NAMALWA (cell line): ENCODE measurements at regions not wholly inside any gene's neighbourhood (a gene's known extent, or its start where the extent isn't known, plus 50 kb on each side); places are given as distances from the start of the nearest gene placed in this dataset.

Experiments used
- DNase-seq: peaks from one replicate; pipeline ENCODE4 v3.0.0-alpha.2; 2015; ENCODE audit warnings: low spot score

DNA sequence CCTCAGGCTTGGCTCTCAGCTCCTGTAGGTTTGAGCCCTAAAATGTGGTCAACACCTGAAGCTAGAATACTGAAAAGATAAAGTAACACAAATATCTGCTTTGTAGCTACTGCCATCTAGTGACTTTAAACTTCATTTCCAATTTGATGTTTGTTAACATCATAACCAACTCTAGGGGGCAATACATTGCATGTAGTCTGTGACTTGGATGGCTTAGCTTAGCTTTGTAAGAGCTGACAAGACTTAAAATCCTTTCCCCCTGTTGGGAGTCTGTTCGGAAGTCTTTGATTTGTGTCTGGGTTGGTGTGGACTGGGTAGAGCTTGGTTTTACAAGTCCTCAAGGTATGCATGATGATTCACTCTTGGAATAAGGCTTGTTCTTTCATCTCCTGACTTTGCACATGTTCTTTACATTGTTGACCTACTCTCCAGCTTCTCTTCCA, 51.7 kb downstream of the SCN11A start:
- peak; percentile 82 for DNase-seq

DNA sequence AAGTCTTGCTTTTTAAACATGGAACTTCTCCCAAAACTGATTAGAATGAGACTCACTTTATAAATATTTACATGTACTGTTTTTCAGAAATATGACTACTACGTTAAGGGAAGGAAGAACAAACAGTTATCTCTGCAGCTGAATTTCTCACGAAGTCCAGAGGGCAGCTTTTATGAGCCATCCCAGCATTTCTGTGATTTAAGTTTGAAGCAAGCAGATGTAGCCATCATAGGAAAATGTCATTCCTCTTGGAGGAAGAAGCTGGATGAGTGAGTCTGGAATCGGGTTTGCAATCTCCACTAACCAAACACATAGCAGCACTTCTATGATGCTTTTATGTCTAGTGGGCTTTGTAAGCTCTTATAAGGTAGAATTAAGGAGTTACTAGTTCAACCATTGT, 53.7 kb downstream of the SCN11A start:
- DNase-seq, result no peak

DNA sequence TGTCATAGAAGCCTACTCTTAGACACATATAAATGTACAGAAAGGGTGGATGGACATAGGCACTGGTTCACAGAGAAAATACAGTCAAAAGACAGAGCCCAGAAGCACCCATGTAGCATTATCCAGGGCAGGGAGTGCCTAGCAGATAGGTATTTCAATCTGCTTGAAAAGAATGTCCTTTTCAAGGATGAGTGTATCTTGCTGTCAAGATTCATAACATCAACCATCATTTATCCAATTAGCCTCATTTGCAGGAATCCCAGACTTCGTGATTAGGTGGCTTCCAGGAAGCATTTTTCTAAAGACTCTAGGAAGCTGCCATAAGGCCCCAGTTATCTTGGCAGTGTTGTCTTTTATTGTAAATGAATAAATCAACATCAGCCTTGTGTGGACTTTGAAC, 55.6 kb downstream of the SCN11A start:
- DNase-seq, result no peak

DNA sequence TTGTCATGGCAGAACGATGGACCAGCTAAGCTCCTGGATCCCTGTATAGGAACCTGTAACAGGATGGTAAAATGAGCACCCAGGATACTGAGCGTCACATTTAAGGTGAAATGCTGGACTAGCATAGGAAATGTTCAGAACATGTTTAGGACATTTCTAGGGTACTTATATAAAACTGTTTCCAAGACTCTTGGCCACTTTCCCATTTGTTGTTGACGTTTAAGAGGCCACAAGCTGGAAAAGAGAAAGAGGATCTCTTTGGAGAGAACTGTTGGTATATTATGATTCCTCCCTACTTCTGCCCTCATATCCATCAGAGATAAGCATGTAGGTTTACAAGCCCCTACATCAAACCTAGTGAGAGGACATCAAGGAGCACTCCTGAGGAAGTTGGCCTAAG, 57.5 kb downstream of the SCN11A start:
- no peak for DNase-seq

DNA sequence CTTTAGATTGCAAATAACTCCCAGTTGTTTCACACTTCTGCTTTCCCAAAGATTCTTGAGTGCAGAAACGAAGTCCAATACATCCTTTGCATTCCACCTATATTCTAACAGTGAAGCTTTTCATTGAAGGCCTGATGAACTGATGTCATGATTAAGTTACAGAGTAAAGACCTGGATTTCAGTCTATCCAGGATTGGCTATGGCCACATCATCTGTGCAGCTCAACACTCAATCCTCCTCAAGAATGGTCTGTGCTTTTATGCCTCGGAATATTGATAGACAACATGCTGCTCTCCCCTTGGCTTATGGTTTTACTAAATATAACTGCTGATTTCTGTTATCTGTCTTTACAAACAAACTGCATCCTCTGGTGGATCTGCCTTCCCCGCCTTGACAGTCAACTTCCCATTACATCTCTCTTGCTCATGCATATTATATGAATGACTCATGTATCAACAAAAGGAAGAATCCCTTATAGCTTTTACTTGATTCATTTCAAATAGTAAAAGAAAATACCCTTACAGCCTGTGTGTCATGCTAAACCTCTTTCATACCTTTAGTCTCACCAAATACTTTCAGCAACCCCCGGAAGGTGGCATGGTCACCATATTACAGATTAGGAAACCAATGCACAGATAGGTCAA, 59.5 kb downstream of the SCN11A start:
- DNase-seq, result no peak

DNA sequence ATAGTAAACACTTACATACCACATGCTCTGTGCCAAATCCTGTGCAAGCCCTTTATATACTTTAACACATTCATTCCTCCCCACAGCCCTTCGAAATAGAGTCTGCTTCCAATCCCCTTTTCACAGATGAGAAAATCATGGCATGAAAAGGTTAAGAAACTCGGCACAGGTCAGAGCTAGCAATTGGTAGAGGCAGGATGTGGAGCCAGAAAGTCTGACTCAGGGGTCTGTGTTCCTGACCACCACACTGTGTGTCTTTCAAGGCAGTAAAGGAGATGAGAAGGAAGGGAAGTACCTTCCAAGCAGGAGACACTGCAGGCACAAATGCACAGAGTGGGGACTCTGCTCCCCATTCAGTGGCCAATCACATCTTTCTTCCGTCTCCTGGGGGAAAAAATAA, 61.1 kb downstream of the SCN11A start:
- no peak for DNase-seq

DNA sequence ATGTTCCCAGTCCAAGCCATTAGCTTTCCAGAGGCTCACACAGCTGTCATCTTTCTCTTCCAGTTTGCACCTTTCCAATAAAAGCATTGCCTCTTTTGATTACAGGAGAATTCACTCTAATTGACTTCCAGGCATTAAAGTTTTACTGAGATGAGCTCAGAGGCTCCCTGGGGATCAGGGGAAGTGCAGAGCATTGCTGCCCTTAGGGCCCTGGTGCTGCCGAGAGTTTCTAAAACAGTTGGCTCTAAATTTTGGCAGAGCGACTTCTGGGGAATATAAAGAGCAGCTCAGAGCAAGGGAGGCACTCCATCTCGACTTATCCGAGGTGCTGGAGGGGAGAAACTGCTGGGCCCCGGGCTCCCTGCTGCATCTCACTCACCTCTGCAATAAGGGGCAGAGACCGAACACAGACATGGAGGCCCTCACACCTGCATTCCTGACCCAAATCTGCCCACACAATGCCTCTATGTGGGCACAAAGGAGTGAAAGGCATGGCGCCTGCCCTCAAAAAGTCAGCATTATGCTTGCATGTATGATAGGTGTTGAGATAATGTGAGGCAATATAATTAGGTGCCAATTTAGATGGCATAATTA, 61.7 kb downstream of the SCN11A start:
- DNase-seq, result no peak

DNA sequence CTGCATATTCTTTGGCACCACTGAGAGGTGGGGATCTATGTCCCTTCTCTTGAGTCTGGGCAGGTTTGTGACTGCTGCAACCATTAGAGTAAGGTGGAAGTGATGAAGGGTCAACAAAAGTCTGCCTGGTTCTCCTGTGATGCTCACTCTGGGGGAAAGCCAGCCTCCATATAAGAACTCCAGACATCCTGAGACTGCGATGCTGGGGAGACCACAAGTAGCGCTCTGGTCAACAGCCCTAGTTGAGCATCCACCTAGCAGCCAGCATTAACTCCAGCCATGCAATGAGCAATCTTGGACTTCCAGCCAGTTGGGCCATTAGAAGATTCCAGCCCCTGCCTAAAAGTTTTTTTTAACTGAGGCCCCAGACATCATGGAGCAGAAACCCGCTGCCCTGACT, 62.8 kb downstream of the SCN11A start:
- no peak for DNase-seq

DNA sequence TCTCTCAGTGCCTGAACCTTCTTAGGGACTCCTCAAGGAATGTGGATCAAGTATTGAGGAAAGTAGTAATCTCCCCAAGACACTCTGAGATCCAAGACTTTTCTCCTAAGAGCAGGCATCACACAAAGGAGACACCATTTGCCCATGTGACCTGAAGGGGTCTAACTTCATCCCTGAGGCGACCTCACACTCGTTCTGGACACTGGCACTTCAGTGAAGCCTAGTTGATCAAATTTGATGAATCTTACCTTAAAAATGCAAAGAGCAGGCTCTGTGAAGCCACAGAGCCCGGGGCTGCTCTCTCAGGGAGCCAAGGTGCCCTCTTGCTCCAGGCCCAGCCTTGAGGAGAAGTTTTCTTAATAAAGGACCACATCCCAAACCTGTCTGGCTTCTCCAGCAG, 64.3 kb downstream of the SCN11A start:
- no peak for DNase-seq

DNA sequence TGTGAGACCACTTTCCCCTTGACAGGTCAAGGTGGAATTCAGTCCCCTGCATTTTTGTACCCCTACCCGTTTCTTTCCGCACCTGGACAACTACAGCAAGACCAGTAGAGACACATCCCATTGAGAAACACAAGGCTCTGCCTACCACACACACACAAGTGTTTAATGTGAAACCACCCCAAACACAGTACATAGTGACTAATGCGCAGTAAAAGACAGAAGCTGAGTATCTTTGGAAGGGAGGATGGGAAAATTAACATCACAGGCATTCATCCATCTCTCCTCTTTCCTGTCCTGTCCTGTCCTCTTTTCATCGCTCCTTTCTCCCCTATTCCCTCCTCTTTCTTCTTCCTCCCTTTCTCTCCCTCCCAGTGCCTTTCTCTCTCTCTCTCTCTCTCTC, 64.8 kb downstream of the SCN11A start:
- no peak for DNase-seq

DNA sequence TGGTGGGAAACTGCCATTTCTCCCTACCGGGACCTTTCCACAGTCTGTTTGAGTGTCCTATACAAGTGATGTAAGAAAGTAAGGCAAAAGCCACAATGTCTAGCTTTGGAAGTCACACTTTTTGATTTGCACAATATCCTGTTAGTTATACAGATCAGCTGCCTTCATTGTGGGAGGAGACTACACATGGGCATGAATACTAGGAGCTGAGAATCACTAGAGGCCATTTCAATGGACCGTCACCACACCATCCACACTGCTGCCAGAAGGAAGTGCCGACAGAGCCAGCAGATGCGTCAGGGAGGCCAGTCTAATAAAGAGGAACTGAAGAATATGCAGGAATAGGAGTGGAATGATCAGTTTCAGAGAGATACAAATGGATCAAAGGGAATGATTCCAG, 65.8 kb downstream of the SCN11A start:
- DNase-seq, result no peak

DNA sequence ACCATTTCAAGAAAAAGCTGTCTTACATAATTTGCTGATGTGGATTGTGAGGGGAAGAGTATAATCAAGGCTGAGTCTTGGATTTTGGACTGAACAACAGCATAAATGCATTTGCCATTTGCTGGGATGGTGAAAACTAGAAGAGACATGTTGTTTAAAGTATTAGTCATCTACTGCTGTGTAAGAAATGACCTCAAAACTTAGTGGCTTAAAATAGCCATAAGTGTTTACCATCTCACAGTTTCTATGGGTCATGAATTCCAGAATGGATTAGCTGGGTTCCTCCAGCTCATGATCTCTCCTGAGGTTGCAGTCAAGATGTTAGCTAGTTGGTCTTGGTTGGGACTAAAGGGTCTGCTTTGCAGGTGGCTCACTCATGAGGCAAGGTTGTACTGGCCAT, 66.2 kb downstream of the SCN11A start:
- no peak for DNase-seq

DNA sequence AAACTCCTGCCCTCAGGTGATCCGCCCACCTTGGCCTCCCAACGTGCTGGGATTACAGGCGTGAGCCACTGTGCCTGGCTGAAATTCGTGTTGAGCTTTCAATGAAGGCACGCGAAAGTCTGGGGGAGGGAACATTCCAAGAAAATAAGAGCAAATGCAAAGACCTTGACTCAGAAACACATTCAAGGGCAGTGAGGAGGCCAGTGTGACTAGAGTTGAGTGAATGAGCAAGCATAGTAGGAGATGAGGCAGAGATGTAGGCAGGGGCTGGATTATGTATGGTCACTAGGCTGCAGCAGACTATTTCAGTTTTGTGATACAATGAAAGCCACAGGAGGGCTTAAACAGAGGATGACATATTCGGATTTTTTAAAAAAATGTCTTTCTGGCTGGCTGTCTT, 67.0 kb downstream of the SCN11A start:
- no peak for DNase-seq

DNA sequence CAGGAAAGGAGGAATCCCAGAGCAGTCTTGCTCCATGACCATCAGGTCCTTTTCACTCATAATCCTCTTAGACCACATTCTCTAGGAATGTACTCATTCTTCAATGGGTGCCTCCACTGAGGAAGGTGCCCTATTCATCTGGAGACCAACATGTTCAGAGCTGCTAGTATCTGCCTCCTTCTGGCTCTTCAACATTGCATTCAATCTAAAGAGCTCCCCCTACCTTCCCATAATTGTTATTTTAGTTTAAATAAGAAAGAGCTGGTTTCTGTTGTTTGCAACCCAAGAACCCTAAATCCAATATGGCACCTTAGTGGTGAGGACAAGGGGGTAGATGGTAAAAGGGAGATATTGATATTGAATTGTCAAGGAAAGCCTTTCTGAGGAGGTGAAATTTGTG, 67.6 kb downstream of the SCN11A start:
- DNase-seq, result peak; percentile 5

DNA sequence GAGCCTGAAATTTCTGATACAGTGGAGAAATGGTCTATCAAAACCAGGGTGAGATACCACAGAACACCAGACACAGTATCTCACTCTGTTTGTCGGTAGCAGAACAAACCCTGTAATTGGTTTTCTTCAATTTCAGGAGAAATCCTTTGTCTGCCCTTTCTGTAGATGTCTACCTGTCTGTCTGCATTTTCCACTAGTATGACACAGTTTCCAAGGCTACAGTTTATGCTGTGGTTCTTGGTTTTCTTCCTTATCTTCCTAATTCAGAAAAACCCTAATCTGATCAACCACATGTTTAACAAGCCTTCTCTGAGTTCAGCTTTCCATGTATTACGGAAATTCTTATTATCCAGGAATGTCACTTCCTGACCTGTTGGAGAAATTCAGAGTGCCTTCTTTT, 70.8 kb downstream of the SCN11A start:
- DNase-seq, result no peak

DNA sequence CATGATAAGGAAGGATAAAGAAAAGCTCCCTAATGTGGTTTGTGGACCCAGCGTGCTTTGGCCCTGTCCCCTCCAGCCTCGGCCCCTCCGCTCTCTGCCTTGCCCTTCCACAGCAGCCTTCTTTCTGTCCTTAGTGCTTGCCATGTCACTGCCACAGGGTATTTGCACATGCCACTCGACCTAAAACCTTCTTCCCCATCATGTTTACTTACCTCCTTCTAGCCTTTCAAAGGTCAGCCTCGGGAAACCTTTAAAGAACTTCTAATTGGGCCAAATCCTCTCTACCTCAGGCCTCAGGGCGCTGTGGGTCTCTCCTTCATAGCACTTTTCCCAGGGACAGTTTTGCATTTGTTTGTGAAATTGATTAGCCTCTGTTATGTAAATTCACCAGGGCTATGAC, 73.0 kb downstream of the SCN11A start:
- DNase-seq, result no peak

DNA sequence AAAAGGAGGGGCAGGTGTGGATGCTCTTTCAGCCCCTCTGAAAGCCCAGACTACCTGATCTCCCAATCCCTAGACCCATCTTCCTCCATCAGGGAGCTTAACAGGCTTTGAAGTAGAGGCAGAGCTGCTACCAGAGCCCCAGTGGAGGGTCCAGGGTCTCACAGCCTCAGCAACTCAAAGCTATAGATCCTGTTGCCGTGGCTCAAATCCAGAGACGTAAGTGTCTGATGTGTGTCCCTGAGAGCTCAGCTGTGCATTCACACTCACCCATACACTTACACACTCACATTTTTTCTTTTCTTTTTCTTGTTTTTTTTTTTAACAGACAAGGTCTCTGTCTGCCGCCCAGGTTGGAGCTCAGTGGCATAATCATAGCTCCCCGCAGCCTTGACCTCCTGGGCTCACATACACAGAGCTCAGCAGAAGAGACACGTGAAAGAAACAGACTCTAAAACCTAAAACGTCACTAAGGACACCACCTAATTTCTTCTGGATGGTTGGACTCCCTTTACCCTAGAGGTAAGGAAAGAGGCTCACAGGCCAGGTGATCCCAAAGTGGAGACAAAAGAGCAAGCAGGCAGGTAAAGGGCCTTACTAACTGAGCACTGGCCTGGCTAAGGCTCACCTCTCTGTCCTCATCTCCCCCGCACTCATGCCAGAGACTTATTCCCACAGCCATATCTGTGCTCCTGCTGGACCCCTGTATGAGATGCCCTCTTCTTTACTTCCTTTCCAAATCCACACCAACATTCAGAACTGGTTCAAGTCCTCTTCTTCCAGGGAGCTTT, 80.7 kb downstream of the SCN11A start:
- no peak for DNase-seq

DNA sequence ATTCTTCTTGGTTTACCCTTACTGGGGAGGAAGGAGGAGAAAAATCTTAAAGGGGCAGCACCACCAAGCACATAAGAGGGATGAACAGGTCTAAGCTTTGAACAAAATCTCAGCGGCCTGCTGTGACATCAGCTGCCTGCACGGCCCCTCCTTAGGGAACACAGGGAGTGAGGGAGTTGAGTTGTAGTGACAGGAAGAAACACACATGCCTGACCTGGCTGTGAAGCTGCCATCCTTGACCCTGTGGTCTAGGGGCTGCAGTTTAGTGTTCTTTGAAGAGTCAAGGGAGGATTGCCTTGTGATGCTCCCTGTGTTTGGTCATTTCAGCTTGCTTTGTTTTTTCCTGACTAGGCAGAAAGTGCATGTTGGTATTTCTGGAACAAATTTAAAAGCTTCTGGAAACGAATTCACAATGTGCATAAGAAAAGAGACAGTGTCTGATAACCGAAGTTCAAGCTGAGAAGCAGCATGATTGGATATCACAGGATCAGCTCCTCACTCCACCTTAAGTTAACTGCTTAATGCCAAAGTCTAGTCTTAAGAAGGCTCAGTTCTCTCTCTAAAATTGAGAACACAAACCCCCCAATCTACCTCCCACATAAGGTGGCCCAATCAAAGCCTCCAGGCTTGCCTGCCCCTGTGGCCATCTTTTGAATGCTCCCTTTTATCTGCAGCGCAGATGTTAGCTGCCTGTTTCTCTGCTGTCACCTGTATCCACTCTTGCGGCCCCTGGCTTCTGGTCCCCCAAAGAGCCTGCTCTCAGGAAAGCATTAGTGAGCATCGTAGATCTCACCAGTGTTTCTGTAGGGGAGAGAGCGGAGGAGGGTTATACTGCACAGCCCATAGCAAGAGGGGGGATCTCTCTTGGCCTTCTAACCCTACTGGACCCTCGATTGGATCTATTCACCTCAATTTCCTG, 82.2 kb downstream of the SCN11A start:
- DNase-seq, result no peak

DNA sequence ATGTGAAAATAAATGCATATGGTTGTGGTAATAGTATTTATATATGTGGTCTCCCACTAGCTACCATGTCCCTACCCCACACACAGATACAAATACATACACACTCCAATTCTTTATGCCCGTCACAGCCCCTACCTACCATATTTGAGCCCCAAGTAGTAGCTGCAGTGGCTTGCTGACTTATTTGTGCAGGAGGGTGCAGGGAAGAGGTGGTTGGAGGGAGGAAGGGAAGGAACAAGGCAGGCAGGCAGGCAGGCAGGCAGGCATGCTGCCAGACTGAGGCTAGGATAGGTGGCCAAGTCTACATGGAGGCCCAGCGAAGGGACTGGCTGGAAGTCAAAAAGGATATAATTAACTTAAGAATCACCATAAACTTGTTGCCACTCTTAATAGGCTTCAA, 82.9 kb downstream of the SCN11A start:
- no peak for DNase-seq

DNA sequence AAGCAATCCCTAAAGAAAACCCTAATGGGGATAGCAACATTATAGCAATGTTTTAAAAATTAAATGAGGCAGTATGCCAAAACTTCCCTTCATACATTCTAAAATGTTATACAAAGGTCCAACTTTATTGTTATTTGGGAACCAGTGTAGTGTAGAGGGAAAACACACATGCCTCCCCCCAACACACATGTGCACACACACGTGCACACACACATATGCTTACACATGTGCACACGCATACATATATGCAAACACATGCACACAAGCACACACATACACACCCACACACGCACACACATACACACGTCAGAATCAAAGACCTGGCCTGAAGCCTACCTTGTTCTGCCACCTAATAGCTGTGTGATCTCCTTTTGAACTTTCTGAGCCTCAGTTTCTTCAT, 83.3 kb downstream of the SCN11A start:
- DNase-seq, result no peak

DNA sequence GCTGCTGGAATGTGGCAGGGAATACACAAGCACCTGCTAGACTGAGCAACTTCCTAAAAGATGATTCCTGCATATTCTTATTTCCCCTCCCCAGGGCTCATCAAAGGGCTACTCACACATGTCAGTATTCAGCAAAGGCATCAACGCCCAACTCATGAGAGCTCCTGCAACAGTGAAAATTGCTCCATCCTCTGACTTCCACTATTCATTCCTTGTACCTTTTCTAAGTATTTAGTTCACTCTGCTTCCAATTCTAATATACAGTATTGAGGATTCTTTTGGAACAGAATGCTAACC, 84.1 kb downstream of the SCN11A start:
- DNase-seq, result no peak

DNA sequence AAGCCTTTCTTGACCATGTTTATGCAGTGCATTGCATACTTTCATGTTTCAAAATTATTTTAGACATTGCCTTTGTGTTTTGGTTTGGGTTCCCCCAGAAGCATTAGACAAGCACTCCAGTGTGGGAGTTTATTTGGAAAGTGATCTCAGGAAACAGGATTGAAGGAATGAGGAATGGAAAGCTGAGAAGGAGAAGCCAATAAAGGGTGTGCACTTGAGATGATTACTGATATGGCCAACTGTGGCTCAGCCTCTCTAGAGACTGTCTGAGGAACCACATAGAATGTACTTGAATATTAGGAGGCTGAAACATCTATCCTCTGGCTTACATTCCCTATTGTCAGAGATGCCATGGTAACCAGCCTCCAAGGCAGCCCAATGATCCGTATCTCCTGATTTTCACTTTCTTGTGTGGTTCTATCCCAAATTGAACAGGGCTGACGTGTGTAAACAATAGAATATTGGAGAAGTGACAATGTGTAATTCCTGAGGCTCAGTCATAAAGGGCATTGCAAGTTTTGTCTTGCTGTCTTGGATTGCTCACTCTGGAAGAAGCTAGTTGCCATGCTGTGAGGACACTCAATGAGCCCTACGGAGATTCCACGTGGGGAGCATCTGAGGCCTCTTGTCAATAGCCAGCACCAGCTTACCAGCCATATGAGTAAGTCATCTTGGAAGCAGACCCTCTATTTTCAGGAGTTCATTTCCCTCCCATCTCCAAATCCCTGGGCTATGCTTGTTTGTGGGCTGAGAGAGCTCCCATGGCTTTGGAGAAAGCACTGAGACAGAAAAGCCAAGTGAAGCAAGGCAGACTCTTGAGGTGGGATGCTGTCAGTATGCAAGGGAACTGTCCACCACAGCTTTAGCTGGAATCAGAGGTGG, 84.7 kb downstream of the SCN11A start:
- no peak for DNase-seq
